ENCODE measurements at regions not wholly inside any gene's neighbourhood (a gene's known extent, or its start where the extent isn't known, plus 50 kb on each side); places are given as distances from the start of the nearest gene placed in this dataset.

GRCh38 chr13:87208636-87209035, 462.5 kb upstream of the SLITRK5 start:
- BruUV-seq (replicated peaks): no TSS peak
- Histone ChIP-seq H3K4me2 (ENCODE audit: insufficient read depth, low read length) (no peak overlapping the region), H3K27ac (ENCODE audit: insufficient read depth, low read depth, low read length) (no peak overlapping the region), H3K4me3 (replicated peaks in 1 of 3; ENCODE audit: insufficient read depth in 1 of 3, low read depth in 1 of 3, low read length in 3 of 3) (no peak overlapping the region), H3K9ac (replicated peaks; ENCODE audit: extremely low read depth, insufficient read depth, low read length) (no peak overlapping the region), H3K79me2 (ENCODE audit: control insufficient read depth, insufficient read depth, low read length) (no peaks in the 10 kb centered on the region), H3K27me3 (ENCODE audit: control insufficient read depth in 2 of 2, insufficient read depth in 2 of 2, low read length in 2 of 2) (no peaks in the 10 kb centered on the region), H3K9me1 (replicated peaks; ENCODE audit: control insufficient read depth, extremely low read depth, insufficient read depth, low read length) (no peaks in the 10 kb centered on the region), H3K36me3 (ENCODE audit: control insufficient read depth in 2 of 2, extremely low read depth in 1 of 2, insufficient read depth in 2 of 2, low read length in 2 of 2) (no peaks in the 10 kb centered on the region), H3K9me3 (replicated peaks; ENCODE audit: control insufficient read depth, insufficient read depth, low read length) (peaks cover 3% of the 10 kb centered on the region), H2AFZ (ENCODE audit: low read depth, low read length) (no peak overlapping the region), H4K20me1 (replicated peaks; ENCODE audit: control insufficient read depth, extremely low read depth, insufficient read depth, low read length) (no peaks in the 10 kb centered on the region), H3K4me1 (ENCODE audit: control insufficient read depth, extremely low read depth, insufficient read depth, low read length) (no peaks in the 10 kb centered on the region)
- DNase-seq (ENCODE audit: low read depth, low spot score): no peak
- dilution Hi-C loops (cut with MboI; ENCODE audit: extremely low pct_ligation_motif_present, low sequenced_read_pairs): no loop called here
- intact Hi-C loops (cut with micrococcal nuclease): no loop called here
- ChIA-PET CTCF (no interaction called here), POLR2A (no interaction called here)
- TF ChIP-seq, protein P1, sequence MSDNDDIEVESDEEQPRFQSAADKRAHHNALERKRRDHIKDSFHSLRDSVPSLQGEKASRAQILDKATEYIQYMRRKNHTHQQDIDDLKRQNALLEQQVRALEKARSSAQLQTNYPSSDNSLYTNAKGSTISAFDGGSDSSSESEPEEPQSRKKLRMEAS (IDR thresholded peaks at IDR 0.05; ENCODE audit: insufficient read depth, insufficient read length): no peak
- TF ChIP-seq MYC (IDR thresholded peaks at IDR 0.05; ENCODE audit: low read depth, low read length) (no peak), GATA2 (IDR thresholded peaks at IDR 0.05; ENCODE audit: insufficient read depth, insufficient read length, low read depth, low read length) (no peak), POLR2A (IDR thresholded peaks at IDR 0.05; ENCODE audit: low read depth, low read length) (no peak), POLR2AphosphoS5 (IDR thresholded peaks at IDR 0.05; ENCODE audit: insufficient read depth, low read depth, low read length) (no peak), EZH2 (IDR thresholded peaks at IDR 0.05; ENCODE audit: borderline replicate concordance, low read depth, low read length, severe bottlenecking) (no peak), FOS (IDR thresholded peaks at IDR 0.05; ENCODE audit: borderline replicate concordance, insufficient read depth, low read length) (no peak), JUN (IDR thresholded peaks at IDR 0.05; ENCODE audit: borderline replicate concordance, insufficient read depth, insufficient read length, low read depth) (no peak)
- TF ChIP-seq, protein P2, sequence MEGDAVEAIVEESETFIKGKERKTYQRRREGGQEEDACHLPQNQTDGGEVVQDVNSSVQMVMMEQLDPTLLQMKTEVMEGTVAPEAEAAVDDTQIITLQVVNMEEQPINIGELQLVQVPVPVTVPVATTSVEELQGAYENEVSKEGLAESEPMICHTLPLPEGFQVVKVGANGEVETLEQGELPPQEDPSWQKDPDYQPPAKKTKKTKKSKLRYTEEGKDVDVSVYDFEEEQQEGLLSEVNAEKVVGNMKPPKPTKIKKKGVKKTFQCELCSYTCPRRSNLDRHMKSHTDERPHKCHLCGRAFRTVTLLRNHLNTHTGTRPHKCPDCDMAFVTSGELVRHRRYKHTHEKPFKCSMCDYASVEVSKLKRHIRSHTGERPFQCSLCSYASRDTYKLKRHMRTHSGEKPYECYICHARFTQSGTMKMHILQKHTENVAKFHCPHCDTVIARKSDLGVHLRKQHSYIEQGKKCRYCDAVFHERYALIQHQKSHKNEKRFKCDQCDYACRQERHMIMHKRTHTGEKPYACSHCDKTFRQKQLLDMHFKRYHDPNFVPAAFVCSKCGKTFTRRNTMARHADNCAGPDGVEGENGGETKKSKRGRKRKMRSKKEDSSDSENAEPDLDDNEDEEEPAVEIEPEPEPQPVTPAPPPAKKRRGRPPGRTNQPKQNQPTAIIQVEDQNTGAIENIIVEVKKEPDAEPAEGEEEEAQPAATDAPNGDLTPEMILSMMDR (IDR thresholded peaks at IDR 0.05; ENCODE audit: extremely low read depth in 1 of 2, insufficient read depth in 1 of 2, low read depth in 1 of 2, low read length in 2 of 2): no peak
- FAIRE-seq: no peak
